IPS-18c (cell line): ENCODE measurements at regions not wholly inside any gene's neighbourhood (a gene's known extent, or its start where the extent isn't known, plus 50 kb on each side); places are given as distances from the start of the nearest gene placed in this dataset.

Source experiments
- H3K4me3 ChIP-seq: 2 replicates; pipeline ENCODE4 v1.7.0; 2013; ENCODE audit warnings: low read depth, mild to moderate bottlenecking, low read length, moderate library complexity; ENCODE audit not compliant: insufficient read depth
- H3K9me3 ChIP-seq: one replicate; pipeline ENCODE4 v1.6.1; 2013; ENCODE audit warnings: mild to moderate bottlenecking, low read length, moderate library complexity; ENCODE audit not compliant: control insufficient read depth, insufficient read depth

DNA sequence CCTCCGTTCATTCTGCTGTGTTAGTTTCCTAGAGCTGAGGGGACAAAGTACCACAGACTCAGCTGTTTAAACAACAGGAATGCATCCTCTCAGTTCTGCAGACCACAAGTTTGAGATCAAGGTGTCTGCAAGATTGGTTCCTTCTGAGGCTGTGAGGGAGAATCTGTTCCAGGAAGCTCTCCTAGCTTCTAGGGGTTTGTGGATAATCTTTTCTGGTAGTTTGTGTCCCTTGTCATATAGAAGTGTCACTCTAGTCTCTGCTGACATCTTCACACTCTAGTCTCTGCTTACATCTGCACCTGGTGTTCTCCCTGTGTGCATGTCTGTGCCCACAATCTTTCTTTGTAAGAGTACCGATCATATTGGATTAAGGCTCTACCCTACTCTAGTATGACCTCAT lies 581.8 kb downstream of the RNF144A start:
- H3K4me3 ChIP-seq: no peak overlapping the region
- no peaks in the 10 kb centered on the region for H3K9me3 ChIP-seq

DNA sequence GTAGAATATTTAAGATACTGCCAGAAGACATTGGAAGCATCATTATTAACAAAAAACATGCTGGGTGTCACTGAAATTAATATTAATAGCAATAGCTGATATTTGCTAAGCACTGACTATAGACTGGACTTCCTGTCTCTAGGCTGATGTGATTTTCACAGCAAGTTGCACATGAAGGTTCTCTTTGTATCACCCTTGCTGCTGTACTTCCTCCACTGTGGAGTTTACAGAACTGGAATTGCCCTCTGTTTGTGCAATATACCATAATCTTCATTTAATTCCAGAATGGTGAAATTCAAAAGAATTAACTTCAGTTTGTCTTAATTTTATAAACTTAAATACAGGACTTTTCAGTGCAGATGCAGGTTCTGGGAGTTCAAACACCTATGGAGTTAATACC lies 585.1 kb downstream of the RNF144A start:
- no peak overlapping the region for H3K4me3 ChIP-seq

DNA sequence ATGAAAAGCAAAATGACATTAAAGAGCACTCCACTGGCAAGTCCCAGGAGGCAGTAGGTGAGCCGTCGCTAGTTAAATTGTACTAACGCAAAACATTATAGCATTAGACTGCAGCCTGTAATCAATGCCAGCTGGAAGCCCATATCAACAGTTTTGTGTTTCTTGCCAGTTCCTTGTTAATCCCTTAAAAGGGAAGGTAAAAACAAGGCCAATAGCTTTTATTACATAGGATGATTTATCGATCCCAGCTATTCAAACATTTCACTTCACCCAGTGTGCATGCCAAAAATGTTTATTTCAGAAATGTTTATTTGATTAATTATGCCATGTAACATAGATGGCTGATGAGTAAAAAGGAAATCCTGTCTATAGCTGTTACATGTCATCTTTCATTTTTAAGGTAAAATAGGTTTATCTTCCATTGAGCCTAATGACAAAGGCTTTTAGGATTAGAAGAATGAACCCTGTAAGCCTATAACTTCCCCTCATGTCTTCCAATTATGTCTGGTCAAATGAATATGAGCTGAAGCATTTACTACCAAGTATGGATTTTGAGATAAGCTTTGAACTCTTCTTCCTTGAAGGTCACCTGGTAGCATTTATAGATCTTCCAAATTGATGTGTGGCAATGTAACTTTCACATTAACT lies 591.2 kb downstream of the RNF144A start:
- H3K4me3 ChIP-seq: no peak overlapping the region
- H3K9me3 ChIP-seq: no peaks in the 10 kb centered on the region

More for the DNA sequence above, 585.1 kb downstream of the RNF144A start:
- no peaks in the 10 kb centered on the region for H3K9me3 ChIP-seq

DNA sequence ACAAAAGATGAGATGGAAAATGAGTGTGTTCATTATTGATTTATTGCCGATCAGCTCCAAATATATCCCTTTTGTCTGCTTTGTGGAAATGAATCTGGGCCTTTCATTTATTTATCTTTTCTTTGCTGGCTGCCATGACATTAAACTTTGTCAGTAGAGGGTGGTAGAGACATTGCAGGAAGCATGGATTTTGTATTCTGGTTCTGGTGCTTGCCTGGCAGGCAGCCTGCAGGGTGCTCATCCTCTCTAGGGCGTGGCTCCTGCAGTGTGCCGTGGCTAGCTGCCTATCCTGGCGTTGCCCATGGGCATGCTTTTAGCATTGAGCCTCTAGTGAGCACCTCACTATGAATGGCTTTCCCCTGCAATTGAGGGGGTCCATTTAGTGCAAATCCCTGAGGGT lies 593.1 kb downstream of the RNF144A start:
- no peak overlapping the region for H3K4me3 ChIP-seq
- no peaks in the 10 kb centered on the region for H3K9me3 ChIP-seq

DNA sequence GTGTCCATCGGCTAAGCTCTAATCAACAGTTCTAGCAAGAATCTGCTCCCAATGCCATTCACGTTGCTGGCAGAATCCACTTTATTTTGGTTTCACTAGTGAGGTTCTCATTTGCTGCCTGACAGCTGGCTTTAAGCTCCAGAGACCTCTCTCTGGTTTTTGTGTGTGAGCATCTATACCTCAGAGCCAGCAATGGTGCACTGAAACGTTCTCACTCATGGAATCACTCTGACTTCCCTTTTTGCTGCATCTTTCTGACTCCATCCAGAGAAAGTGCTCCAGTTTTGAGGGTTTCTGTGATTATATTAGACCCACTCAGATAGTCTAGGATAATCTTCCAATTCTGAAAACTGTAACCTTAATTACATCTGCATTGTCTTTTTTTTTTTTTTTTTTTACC lies 596.6 kb downstream of the RNF144A start:
- Histone ChIP-seq H3K4me3 (no peak overlapping the region), H3K9me3 (no peaks in the 10 kb centered on the region)

DNA sequence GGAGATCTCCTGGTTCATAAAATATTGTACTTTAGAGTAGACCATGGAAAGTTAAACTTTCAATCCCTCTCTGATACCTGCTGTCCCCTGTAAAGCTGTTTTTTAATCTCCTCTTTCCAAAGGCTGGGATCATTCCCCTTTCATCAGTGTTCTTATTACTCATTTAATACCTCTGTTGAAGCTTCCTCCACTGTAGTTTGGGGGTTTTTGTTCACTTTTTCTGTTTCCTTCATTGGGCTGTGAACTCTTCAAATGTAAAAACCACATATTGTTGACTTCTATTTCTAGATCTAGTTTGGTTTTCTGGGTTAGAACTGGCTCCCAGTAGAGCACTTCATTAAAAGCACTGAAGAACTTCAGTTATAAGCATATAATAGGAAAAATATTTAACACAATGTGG lies 598.1 kb downstream of the RNF144A start:
- Histone ChIP-seq H3K4me3 (no peak overlapping the region), H3K9me3 (no peaks in the 10 kb centered on the region)

DNA sequence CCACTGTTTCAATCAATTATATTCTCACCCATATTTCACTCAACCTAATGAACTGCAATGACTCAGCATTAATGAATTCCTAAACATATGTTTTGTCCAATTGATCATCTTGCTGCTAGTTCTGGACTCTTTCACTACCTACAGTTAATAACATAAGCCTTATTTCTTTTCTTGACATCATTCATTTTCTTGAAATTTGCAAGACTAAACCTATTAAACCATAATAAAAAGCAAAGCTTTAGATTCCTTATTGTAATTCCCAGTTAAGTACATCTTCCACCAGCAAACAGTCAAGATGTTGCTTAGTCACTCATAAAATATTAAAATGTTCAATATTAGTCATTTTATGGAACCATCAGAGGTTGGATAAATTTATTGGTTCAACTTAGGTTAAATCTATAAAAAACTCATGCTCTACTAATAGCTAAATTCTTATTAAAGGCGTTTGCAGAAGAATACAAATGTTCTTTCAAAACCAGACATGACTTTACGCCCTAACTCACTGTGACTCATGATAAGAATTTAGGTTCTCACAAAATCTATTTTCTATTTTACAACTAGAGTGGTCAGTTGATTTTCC lies 599.4 kb downstream of the RNF144A start:
- H3K4me3 ChIP-seq: no peak overlapping the region
- no peaks in the 10 kb centered on the region for H3K9me3 ChIP-seq

DNA sequence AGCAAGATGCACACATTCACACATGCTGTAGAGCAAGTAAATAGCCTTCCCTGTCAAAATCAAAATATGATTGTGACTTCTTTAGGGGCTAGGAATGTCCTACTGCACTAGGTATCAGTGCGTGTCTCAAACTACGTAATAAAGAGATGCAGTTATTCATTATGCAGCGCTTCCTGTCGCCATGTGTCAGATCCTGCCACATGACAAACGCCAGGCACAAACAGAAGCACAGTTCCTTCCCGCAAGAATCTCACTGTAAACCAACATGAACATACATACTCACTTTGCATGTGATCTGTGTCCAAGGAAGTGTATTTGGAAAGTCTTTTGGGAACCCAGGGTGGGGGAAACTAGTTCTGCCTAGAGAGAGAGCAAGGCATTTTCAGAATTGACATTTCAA lies 599.9 kb downstream of the RNF144A start:
- H3K4me3 ChIP-seq: no peak overlapping the region
- no peaks in the 10 kb centered on the region for H3K9me3 ChIP-seq

DNA sequence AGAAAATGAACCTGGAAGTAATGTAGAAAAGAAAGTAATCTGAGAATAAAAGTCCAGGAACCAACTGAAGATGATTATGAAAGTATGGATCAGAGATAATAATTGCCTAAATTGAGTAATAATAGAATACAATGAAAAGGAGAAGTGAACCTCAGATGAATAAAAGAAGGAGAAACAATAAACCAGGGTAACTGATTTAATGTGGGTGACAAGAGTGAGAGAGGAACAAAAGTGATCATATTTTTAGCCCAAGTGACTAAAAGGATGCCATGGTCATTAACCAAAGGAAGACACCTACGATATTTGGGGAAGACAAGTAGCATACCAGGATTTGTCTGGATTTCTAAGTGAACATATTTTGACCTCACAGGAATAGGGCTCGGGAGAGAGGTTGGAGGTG lies 600.6 kb downstream of the RNF144A start:
- H3K4me3 ChIP-seq: no peak overlapping the region
- no peaks in the 10 kb centered on the region for H3K9me3 ChIP-seq

DNA sequence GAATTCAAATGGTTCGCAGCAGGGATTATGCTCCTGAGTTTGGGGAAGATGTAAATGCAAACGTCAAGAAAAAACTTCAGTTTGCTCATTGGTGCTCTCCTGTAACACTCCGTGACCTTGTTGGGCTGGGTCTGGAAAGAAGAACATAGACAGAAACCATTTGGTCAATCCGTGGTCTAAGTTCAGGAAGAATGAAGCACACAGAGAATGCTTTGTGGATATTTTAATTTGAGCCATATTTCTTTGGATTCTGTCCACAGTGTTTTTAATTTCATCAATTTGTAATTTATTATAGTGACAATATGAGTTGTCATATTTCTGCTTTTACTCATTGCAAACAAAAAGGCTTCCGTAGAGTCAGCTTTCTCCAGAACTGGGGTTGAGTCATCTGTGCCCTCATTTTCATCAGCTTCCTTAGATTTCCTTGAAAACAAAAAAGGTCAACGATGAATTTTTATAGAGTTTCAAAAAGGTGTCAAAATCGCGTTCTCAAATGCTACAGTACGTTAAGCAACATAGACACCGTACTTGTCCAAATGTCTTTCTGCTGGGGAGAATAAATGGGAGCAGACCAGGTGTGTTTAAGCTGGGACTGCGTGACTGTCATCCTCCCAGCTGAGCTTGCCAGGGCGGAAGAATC lies 606.4 kb downstream of the RNF144A start:
- Histone ChIP-seq H3K4me3 (no peak overlapping the region), H3K9me3 (no peaks in the 10 kb centered on the region)

DNA sequence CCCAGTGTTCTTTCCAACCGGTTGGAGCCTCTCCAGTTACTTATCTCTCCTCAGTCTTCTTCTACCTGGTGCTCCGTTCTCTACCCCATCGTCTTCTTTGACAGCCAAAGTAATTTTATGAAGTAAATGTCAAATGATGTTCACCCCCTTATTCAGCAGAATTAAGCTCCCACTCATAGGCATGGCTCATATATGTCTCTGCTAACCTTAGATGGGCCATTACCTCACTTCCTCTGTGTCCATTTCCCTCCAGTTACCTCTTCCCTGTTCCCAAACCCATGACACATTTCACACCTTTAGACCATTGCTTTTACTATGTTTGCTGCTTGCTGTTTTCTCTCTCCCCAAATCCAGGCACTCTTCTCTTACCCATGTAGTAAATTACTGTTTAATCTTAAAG lies 607.0 kb downstream of the RNF144A start:
- H3K4me3 ChIP-seq: no peak overlapping the region
- H3K9me3 ChIP-seq: no peaks in the 10 kb centered on the region

DNA sequence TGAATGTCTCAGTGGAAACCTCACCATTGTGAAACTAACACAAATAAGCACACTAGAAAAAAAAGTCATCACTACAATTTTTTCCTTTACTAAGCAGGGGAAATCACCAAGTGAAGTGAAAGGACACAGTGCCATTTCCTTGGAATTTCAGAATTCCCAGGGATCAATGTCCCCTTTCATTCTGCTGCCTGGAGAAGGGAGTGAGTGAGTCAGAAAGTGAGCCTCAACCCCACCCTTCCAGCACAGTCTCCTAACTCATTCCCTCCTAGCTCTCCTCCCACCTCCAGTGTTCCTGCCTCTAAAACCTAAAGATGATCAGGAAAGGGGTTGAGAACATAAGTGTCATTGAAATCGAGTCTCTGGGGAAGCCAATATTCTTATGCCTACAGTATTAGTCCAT lies 608.5 kb downstream of the RNF144A start:
- H3K9me3 ChIP-seq: peaks cover 5% of the 10 kb centered on the region
- H3K4me3 ChIP-seq: no peak overlapping the region

DNA sequence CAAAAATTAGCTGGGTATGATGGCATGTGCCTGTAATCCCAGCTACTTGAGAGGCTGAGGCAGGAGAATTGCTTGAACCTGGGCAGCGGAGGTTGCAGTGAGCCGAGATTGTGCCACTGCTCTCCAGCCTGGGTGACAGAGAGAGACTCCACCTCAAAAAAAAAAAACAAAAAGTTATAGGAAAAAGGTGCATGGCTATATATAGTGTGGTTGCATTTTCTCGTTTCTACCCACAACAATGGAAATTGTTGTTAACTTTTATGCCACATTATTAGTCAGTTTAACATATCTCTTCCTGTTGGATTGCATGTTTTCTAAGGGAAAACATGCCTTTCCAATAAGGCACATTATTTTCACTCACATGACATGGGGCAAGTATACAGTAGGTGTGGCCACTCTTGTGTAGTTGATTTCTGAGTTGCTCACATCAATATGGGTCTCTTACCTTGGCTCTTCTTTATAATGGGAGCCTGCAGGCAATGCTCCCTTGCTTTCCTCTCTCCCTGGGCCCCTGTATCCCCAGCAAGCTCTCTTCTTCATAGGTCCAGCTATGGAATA lies 610.0 kb downstream of the RNF144A start:
- Histone ChIP-seq H3K9me3 (peaks cover 10% of the 10 kb centered on the region), H3K4me3 (no peak overlapping the region)

DNA sequence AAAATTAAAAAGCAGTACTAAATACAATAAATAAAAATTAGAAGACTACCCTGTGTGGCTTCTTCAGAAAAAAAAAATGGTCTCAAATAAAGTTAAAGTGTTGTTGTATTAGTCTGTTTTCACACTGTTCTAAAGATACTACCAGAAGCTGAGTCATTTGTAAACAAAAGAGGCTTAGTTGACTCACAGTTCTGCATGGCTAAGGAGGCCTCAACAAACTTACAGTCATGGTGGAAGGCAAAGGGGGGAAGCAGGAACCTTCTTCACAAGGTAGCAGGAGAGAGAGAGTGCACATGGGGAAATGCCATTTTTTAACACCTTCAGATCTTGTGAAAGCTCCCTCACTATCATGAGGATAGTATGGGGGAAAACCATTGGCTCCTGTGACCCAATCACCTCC lies 612.8 kb downstream of the RNF144A start:
- Histone ChIP-seq H3K9me3 (peaks cover 10% of the 10 kb centered on the region), H3K4me3 (no peak overlapping the region)

DNA sequence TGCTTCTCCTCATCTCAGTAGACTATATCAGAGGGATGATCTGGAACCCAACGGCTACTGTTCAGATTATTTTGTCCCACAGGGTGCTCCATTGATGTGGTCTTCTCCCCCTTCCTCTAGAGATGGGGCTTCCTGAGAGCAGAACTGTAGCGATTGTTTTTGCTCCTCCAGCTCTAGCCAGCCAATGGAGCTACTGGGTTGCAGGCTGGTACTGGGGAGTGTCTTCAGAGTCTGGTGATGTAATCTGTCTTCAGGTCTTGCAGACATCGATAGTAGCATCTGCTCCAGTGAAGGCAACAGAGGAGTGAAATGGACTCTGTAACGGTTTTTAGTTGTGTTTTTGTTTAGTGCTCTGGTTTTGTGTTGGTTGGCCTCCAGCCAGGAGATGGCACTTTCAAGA lies 621.9 kb downstream of the RNF144A start:
- Histone ChIP-seq H3K4me3 (no peak overlapping the region), H3K9me3 (no peaks in the 10 kb centered on the region)

DNA sequence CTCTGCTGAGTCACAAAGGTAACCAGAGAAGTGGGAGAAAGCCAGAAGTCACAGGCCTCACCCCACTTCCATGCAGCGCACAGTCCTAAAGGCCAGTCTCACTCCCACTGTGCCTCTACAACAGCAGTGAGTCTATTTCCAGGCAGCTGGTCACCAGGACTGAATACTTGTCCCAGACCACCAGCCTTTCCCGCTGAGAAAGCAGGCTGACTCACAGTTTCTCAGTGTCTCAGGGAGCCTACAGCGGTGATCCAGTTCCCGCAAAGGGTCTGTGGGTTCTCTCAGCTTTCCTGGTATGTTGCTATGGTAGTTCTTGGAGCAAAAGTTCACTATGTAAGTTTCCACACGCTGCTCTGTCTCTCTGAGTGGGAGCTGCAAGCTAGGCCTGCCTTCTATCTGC lies 622.5 kb downstream of the RNF144A start:
- H3K4me3 ChIP-seq: no peak overlapping the region; the same call in 1 of the 2 replicates
- no peaks in the 10 kb centered on the region for H3K9me3 ChIP-seq

DNA sequence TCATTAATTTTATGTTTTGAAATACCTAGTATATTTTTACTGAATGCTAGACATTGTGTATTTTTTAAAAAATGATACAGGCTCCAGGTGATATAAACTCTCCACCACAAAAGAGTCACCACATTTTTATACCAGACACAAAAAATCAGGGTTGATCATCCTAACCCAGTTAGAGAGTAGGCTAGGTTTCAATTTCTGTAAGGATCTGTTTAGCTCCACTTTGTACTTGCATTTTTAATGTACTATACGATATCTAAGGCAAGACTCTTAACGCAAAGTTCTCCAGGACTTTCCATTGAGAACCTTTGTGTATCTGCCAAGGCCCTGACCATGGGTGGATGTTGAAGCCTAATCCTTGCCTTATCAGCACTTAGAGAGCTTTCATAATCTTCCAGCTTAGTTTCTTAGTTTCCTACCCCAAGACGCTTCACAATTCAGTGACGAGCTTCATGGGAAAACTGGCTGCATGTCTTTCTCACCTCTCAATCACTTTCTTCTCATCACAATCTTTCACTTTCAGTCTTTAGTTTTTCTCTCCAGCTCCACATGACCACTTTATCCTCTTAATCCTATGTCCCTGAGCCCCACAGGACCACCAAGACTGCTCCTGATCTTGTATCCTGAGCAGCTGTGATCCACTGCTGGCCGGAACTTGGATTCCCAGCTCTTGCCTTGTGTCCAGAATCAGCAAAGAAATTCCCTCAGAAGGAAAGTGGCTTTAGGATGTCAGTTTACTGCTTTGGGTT lies 635.8 kb downstream of the RNF144A start:
- Histone ChIP-seq H3K4me3 (no peak overlapping the region), H3K9me3 (no peaks in the 10 kb centered on the region)

DNA sequence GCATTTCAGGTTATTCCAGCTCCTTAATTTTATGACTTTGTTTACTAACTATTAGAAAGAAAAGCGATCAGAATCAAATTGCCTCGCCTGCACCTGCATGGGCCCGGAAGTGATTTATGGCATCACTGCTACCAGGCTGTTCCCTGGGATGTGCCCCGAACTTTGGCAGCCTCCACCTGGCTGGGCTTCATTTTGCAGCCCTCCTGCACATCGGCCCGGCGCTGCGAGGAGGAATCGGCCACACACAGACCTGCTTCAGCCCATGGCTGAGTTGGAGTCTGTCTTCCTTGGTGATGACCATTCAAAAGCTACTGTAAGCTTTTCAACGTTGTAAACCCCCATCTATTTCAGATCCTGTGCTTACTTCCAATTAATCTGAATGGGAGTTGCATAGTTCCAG lies 638.0 kb downstream of the RNF144A start:
- Histone ChIP-seq H3K4me3 (no peak overlapping the region), H3K9me3 (no peaks in the 10 kb centered on the region)
